ENCODE measurements at regions not wholly inside any gene's neighbourhood (a gene's known extent, or its start where the extent isn't known, plus 50 kb on each side); places are given as distances from the start of the nearest gene placed in this dataset.

- TF ChIP-seq ZNF274 (IDR thresholded peaks at IDR 0.05; ENCODE audit: low read depth, low read length) (no peak), SUZ12 (IDR thresholded peaks at IDR 0.05; ENCODE audit: extremely low read depth, insufficient read depth, insufficient read length) (no peak)
Observed at GRCh38 chr4:20617678-20618396, 82.4 kb upstream of the PACRGL start.
